SK-MEL-5 (cell line): ENCODE measurements at regions not wholly inside any gene's neighbourhood (a gene's known extent, or its start where the extent isn't known, plus 50 kb on each side); places are given as distances from the start of the nearest gene placed in this dataset.

Experiments used
- DNase-seq: peaks from one replicate; pipeline ENCODE4 v3.0.0-alpha.2; 2016; ENCODE audit warnings: low read depth, low spot score
- in situ Hi-C: cut with HindIII; loops from 2 replicates; pipeline ENCODE4 v1.10.0; 2016; ENCODE audit warnings: low sequenced_read_pairs, high pct_unique_total_duplicates, low pct_unique_long_range_greater_than_20kb

GRCh38 chr15:36372968-36373367 is 206.5 kb upstream of the CDIN1 start:
- DNase-seq: no peak
- in situ Hi-C loops: no loop called here

DNA sequence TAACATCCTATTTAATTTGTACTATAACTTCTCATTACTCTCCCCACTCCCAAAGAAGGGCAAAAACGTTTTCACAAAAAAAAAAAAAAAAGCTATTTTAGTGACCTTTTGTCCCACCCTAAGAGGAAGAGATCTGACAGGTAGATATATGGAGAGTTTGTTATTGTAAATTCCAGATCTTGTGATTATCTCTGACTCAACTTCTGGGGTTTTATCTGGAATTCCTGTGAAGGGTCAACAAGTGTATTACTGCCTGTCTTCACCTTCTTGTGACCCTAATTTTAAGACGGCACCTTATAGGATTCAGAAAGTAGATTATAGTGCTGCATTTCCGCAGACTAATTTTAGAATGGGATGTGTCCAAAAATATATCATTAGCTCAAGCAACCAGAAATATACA is 205.9 kb upstream of the CDIN1 start:
- no peak for DNase-seq

DNA sequence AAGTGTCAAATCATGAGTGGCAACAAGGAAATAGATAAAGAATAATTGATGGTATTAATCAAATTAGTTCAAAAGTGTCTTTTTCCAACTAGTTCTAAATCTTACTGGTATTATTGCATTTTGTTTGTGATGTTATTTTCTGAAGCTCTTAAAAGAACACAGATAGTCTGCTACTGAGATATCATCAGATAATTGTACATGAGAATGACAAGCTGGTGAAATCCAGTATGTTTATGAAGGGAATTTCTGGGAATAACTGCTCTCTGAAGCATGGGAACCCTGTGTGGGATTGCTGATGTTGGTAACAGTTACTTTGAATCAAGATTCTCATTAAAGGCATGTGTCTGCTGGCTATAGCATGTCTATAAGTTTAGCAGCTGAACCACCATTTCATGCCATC is 190.3 kb upstream of the CDIN1 start:
- no peak for DNase-seq
- in situ Hi-C loops: no loop called here

More for the DNA sequence above, 205.9 kb upstream of the CDIN1 start:
- in situ Hi-C loops: no loop called here

DNA sequence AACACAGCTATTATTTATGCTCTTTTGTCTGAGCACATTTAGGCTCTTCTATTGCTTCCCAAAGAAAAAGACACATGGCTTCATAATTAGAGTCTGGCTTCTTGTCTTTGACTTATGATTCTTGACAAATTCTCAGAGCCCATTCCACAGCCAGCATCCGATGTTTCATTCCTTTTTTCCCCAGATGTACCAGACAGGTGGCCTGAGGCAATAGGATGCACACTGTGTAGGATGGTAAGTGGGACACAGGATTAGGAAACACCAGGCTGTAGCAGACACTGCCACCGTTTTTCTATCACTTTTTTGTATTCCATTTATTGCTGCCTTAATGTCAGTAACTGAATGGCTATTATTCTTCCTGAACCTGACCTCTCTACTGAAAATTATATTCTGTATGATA is 188.9 kb upstream of the CDIN1 start:
- no peak for DNase-seq
- in situ Hi-C loops: no loop called here

DNA sequence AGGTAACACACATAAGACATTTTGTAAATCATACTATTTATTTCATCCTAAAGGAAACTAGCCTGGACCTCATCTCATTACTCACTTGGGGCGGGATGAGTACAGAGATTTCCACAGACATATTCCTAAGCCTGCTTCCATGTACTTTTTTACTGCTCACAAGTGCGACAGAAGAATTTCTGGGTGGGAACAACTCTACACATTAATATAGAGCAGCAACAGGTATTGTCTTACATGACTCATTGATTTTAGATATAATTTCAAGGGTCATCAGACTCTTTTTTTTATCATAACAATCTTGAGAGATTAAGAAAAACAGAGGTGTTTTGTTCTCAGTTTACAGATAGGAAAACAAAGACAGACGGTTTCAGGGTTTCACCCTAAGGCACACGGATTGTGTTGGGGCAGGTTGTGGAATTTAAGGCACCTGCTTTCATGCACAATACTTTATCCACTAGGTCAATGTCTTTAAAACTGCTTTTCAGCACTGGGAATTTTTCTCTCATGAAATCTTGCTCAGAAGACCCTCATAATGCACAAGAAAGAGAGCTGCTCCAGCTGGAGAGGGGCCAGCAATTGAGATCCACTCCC is 186.7 kb upstream of the CDIN1 start:
- in situ Hi-C loops: no loop called here
- DNase-seq: no peak

GRCh38 chr15:36398212-36398611 is 181.2 kb upstream of the CDIN1 start:
- in situ Hi-C loops: no loop called here
- no peak for DNase-seq

DNA sequence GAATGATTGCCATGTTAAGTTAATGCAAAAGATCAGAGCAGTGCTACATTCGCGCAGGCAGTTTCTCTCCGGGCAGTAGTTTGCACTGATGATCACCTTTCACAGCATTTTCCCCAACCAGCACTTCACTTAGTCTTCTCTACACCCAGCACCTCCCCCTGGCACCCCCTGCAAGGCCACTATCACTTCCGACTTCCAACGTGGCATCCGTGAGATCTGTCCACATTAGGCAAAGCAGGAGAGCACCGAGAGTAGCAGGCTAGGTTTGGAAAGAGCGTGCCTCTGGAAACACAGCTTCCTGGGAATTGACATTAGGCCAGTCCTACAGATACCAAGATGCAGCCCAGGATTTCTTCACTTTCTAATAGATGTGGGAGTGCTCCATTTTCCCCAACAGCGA is 180.2 kb upstream of the CDIN1 start:
- no peak for DNase-seq

DNA sequence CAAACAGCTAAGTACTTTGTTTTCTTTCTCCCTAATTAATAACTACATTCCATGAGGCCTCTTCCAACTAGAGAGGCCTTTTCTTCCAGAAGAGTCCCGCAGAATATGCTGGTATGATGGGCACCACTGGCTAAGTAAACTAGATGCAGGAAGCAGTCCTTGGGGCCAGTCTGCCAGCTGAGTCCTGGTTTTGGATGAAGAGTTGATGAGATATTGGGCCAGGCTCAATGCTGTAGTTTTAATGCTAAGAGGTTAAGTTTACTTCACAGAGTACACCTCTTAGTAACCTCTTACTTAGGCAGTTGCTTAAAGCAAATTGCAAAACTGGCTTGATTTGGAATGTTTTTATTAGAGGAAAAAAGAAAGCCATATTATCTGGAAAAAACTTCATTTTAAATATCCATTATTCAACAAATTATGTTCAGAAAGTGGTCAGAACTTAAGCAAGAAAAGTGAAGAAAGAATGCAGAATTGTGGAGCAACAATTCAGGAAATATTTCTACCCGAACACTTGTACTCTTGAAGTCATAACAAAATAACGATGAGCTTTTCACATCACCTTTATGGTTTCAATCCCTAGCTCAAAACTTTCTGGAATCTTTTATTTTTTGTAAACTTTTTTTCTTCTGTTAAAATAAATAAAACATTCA is 178.4 kb upstream of the CDIN1 start:
- in situ Hi-C loops: no loop called here
- no peak for DNase-seq

More for the DNA sequence above, 180.2 kb upstream of the CDIN1 start:
- in situ Hi-C loops: no loop called here

GRCh38 chr15:36401586-36401966 is 177.8 kb upstream of the CDIN1 start:
- no peak for DNase-seq
- in situ Hi-C loops: no loop called here

DNA sequence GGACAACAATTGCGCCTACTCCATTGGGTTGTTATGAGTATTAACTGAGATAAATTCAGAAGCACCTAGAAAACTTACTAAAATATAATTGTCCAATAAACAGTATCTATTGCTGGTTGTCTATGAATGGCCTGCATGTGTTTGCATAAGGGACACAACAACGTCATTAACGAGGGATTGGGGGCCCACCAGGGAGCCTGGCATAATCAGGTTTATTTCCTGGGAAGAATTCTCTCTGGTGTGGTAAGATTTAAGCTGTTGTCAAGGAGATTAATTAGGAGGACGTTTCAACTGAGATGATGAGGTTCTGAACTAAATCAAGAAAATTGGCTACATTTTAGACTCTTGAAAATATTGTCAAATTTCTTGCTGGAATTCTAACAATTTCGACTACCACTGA is 176.1 kb upstream of the CDIN1 start:
- no peak for DNase-seq
- in situ Hi-C loops: no loop called here

- in situ Hi-C loops: no loop called here
- no peak for DNase-seq
Observed at GRCh38 chr15:36406366-36406765, 173.1 kb upstream of the CDIN1 start.

DNA sequence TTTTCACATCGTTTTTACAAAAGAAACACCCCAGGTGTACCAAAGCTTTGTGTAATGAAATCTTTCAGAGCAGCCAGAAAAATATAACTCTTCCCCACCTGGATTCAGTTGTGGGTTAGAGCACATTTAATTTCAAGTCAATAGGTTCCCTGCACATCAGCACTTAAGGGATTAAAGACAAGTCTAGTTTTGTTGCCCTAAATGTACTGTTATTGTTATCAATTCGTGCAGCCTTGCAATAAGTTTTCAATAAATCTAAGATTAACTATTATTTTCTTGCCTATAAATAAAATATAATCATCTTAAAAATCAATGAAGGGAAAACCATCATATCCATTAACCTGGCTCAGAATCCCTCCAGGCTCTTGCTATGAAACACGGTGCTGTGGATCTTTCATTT is 172.5 kb upstream of the CDIN1 start:
- in situ Hi-C loops: no loop called here
- no peak for DNase-seq

DNA sequence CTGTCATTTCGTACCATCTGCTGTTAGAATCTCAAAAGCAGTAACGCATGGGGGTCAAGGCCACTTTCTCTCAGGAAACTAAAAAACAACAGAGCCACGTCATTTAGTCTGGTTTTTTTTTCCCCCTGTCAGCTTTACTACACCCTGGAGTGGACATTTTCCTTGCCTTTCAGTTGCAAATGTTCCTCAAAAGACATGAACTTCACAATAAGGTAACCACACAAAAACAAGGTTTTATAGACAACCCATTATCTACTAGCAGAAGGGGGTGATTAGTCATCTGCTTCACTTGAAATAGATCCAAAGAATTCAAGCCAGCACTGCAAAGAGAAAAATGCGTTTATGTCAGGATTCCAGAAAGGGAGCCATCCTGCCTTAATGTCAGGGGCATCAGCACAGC is 171.8 kb upstream of the CDIN1 start:
- no peak for DNase-seq
- in situ Hi-C loops: no loop called here

- no peak for DNase-seq
- in situ Hi-C loops: no loop called here
Observed at GRCh38 chr15:36409819-36410218, 169.6 kb upstream of the CDIN1 start.

- in situ Hi-C loops: no loop called here
- DNase-seq: no peak
Observed at GRCh38 chr15:36414670-36415069, 164.8 kb upstream of the CDIN1 start.

GRCh38 chr15:36415643-36416042 is 163.8 kb upstream of the CDIN1 start:
- in situ Hi-C loops: no loop called here
- DNase-seq: no peak

DNA sequence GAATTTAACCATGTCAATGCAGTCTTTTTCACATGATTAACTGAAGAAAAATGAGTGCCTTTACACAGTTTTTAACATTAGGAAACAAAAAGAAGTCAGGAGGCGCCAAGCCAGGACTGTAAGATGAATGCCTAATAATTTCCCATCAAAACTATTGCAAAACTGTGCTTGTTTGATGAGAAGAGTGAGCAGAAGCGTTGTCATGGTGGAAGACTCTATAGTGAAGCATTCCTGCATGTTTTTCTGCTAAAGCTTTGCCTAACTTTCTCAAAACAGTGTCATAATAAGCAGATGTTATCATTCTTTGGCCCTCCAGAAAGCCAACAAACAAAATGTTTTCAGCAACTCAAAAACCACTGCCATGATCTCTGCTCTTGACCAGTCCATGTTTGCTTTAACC is 156.8 kb upstream of the CDIN1 start:
- DNase-seq: no peak
- in situ Hi-C loops: no loop called here

GRCh38 chr15:36426691-36427090 is 152.7 kb upstream of the CDIN1 start:
- no peak for DNase-seq
- in situ Hi-C loops: no loop called here

DNA sequence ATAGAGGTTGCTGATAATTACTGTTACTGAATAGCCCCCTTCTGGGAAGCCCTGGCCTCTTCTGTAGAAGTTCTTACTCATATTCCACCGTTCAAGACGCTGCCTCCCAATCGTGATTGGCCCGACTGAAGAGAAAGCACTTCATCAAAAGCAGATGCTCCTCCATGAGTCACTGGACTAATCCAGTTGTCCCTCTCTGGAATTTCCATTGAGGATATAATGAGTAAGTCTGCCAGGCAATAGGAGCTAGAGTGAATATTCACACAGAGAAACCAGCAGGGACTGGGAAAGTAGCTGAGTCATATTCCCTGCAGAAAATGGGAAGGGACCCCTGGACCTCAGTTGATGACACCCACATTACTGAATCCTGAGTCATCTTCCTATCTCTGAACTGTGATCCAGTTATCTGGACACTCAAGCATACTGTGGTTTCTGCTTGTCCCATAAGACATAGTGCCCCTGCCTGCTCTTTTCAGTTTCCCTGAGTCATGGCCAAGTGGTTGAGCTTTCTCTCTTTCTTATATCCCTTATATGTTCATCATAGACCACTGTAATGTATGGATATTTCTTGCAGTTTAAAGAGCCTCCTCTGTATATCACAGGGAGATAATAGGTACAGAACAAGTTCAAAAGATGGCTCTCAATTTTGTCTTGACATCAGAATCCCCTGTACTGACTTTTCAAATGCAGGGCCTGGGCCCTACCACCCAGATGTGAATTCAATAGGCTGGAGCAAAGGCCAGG is 151.2 kb upstream of the CDIN1 start:
- DNase-seq: no peak
- in situ Hi-C loops: no loop called here
